ENCODE measurements at regions not wholly inside any gene's neighbourhood (a gene's known extent, or its start where the extent isn't known, plus 50 kb on each side); places are given as distances from the start of the nearest gene placed in this dataset.

DNA sequence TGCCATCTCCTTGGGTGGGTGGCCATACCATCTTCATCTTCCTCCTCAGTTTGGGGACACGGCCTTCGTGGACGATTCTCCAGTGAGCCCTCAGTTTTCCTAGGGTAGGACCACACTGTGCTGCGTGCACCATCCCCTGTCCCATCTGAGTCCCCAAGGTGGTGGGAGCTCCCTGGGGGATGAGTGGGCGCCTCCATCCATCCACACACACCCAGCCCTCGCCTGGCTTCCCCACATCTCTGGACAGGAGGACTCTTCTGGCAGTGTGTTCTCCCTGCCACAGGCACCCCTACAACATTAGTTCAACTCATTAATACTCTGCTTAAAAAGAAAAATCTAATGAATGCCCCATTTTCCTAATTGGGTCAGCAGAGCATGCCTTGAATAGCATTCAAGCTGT is 408.5 kb downstream of the SHANK2 start:
- Histone ChIP-seq H3K4me2 (ENCODE audit: low read depth, low read length, poor library complexity, severe bottlenecking) (no peak overlapping the region), H3K27me3 (ENCODE audit: low read length) (no peaks in the 10 kb centered on the region), H3K36me3 (ENCODE audit: low read length) (no peaks in the 10 kb centered on the region), H3K9me3 (ENCODE audit: insufficient read depth, low read length) (no peaks in the 10 kb centered on the region), H3K9me2 (replicated peaks; ENCODE audit: insufficient read depth, low read length) (no peaks in the 10 kb centered on the region), H3K27ac (ENCODE audit: low read depth, low read length) (no peak overlapping the region), H4K20me1 (ENCODE audit: low read depth, low read length) (no peaks in the 10 kb centered on the region), H3F3A (ENCODE audit: insufficient read depth) (no peaks in the 10 kb centered on the region), H3K9ac (ENCODE audit: low read length) (no peak overlapping the region), H3K4me3 (ENCODE audit: insufficient read depth, low read length, poor library complexity, severe bottlenecking) (no peak overlapping the region), H2AFZ (ENCODE audit: low read depth, low read length, severe bottlenecking) (no peak overlapping the region), H3K79me2 (ENCODE audit: insufficient read depth, low read length) (no peaks in the 10 kb centered on the region)
- TF ChIP-seq EZH2phosphoT487 (conservative IDR thresholded peaks at IDR 0.05; ENCODE audit: low read length) = no peak
- TF ChIP-seq CTCF (IDR thresholded peaks at IDR 0.05; ENCODE audit: insufficient read depth, low read length, poor library complexity, severe bottlenecking) = no peak

GRCh38 chr11:70844387-70844786 is 408.0 kb downstream of the SHANK2 start:
- Histone ChIP-seq H3K79me2 (ENCODE audit: insufficient read depth, low read length) (no peaks in the 10 kb centered on the region), H3K9me2 (replicated peaks; ENCODE audit: insufficient read depth, low read length) (no peaks in the 10 kb centered on the region), H3F3A (ENCODE audit: insufficient read depth) (no peaks in the 10 kb centered on the region), H3K9ac (ENCODE audit: low read length) (no peak overlapping the region), H3K27me3 (ENCODE audit: low read length) (no peaks in the 10 kb centered on the region), H3K4me2 (ENCODE audit: low read depth, low read length, poor library complexity, severe bottlenecking) (no peak overlapping the region), H3K36me3 (ENCODE audit: low read length) (no peaks in the 10 kb centered on the region), H3K4me3 (ENCODE audit: insufficient read depth, low read length, poor library complexity, severe bottlenecking) (no peak overlapping the region), H2AFZ (ENCODE audit: low read depth, low read length, severe bottlenecking) (no peak overlapping the region), H3K9me3 (ENCODE audit: insufficient read depth, low read length) (no peaks in the 10 kb centered on the region), H3K27ac (ENCODE audit: low read depth, low read length) (no peak overlapping the region), H4K20me1 (ENCODE audit: low read depth, low read length) (no peaks in the 10 kb centered on the region)
- TF ChIP-seq EZH2phosphoT487 (conservative IDR thresholded peaks at IDR 0.05; ENCODE audit: low read length) = no peak
- no peak for TF ChIP-seq CTCF (IDR thresholded peaks at IDR 0.05; ENCODE audit: insufficient read depth, low read length, poor library complexity, severe bottlenecking)

- no peaks in the 10 kb centered on the region for H3K79me2 ChIP-seq (ENCODE audit: insufficient read depth, low read length)
- H3K27ac ChIP-seq (ENCODE audit: low read depth, low read length) = no peak overlapping the region
- H3K9ac ChIP-seq (ENCODE audit: low read length) = no peak overlapping the region
- no peaks in the 10 kb centered on the region for H3K27me3 ChIP-seq (ENCODE audit: low read length)
- TF ChIP-seq EZH2phosphoT487 (conservative IDR thresholded peaks at IDR 0.05; ENCODE audit: low read length) (no peak), CTCF (IDR thresholded peaks at IDR 0.05; ENCODE audit: insufficient read depth, low read length, poor library complexity, severe bottlenecking) (no peak)
- H3K36me3 ChIP-seq (ENCODE audit: low read length) = no peaks in the 10 kb centered on the region
- no peak overlapping the region for H3K4me3 ChIP-seq (ENCODE audit: insufficient read depth, low read length, poor library complexity, severe bottlenecking)
- no peaks in the 10 kb centered on the region for H3K9me3 ChIP-seq (ENCODE audit: insufficient read depth, low read length)
- H3K9me2 ChIP-seq (replicated peaks; ENCODE audit: insufficient read depth, low read length) = no peaks in the 10 kb centered on the region
- H3F3A ChIP-seq (ENCODE audit: insufficient read depth) = no peaks in the 10 kb centered on the region
- no peak overlapping the region for H3K4me2 ChIP-seq (ENCODE audit: low read depth, low read length, poor library complexity, severe bottlenecking)
- H4K20me1 ChIP-seq (ENCODE audit: low read depth, low read length) = no peaks in the 10 kb centered on the region
- H2AFZ ChIP-seq (ENCODE audit: low read depth, low read length, severe bottlenecking) = no peak overlapping the region
These were observed 406.8 kb downstream of the SHANK2 start for GRCh38 chr11:70845591-70846041.
